Hindlimb muscle (tissue), 1 donor: ENCODE measurements at regions not wholly inside any gene's neighbourhood (a gene's known extent, or its start where the extent isn't known, plus 50 kb on each side); places are given as distances from the start of the nearest gene placed in this dataset.
"Not testable (repeated sequence)": the region's sequence is repeated elsewhere in the genome, so short reads cannot be mapped to it uniquely, and the experiment has no call there.

Experiments used
- DNase-seq: peaks from one replicate; pipeline ENCODE4 v3.0.0-alpha.2; 2013

DNA sequence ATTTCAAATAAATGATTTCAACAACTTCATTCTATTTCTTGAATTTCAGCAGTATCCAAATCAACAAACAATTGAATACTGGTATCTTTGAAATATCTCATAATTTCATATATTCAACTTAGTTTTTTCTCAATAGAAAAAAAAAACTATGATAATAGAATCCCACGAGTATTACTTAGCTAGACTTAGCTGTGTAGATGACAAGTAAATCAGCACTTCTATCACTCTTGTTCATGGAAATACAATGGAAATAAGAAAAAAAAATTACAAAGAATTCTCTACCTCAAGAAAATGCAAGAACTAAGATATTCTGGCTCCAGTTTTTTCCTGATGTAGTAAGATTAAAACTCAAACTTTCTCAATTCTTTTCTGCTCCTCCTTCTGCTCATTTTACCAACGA is 256.2 kb upstream of the KYNU start:
- no peak for DNase-seq

DNA sequence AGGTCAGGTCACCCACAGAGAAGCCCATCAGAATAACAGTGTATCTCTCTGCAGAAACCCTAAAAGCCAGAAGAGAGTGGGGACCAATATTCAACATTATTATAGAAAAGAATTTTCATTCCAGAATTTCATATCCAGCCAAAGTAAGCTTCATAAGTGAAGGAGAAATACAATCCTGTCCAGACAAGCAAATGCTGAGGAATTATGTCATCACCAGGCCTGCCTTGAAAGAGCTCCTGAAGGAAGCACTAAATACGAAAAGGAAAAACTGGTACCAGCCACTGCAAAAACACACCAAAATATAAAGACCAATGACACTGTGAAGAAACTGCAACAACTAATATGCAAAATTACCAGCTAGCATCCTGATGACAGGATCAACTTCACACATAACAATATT is 260.0 kb upstream of the KYNU start:
- DNase-seq, result no peak

DNA sequence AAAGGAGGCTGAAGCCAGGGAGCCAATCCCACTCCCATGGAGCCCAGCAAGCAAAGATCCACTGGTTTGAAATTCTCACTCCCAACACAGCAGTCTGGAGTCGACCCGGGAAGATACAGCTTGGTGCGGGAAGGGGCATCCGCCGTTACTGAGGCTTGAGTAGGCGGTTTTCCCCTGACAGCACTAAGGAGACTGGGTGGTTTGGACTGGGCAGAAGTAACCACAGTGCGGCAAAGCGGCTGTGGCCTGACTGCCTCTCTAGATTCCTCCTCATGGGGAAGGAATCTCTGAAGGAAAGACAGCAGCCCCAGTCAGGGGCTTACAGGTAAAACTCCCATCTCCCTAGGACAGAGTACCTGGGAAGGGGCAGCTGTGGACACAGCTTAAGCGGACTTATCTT is 261.6 kb upstream of the KYNU start:
- DNase-seq, result no peak

DNA sequence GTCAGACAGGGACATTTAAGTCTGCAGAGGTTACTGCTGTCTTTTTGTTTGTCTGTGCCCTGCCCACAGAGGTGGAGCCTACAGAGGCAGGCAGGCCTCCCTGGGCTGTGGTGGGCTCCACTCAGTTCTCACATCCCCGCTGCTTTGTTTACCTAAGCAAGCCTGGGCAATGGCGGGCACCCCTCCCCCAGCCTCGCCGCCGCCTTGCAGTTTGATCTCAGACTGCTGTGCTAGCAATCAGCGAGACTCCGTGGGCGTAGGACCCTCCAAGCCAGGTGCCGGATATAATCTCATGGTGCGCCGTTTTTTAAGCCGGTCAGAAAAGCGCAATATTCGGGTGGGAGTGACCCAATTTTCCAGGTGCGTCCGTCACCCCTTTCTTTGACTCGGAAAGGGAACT is 264.3 kb upstream of the KYNU start:
- DNase-seq, result not testable (repeated sequence)

DNA sequence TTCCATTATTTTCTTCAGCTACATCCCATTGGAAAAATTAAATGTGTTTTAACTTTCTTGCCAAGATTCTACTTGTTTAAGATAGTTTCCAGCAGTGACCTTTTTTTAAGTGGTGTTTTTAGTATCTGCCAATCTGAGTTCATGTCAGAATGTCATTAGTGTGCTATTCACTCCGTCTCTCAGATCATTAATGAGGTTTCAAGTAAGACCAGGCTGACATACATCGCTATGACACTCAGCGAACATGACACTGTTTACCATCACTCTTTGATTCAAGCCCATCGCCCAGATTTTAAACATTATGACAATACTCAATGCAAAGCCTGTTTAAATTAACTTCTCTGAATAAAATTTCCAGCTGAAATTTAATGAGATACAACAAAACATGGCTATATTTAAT is 272.0 kb upstream of the KYNU start:
- no peak for DNase-seq

DNA sequence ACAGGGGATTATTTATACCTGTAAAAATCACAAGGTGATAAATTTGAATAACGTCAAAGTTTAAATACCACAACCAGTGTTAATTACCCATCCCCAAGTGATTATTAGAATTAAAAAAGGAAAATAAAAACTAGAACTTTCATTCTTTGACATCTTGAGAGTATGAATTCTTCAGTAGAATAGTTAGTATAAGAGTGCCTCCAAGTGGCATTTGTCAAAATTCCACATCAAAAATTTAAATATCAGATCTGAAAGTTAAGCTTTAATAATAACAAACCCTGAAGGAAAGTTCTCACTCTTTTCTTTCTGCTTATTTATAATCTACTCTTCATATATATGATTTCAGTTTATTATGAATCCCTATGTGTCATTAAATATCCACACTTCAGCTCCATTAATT is 273.7 kb upstream of the KYNU start:
- DNase-seq, result peak; percentile 3

DNA sequence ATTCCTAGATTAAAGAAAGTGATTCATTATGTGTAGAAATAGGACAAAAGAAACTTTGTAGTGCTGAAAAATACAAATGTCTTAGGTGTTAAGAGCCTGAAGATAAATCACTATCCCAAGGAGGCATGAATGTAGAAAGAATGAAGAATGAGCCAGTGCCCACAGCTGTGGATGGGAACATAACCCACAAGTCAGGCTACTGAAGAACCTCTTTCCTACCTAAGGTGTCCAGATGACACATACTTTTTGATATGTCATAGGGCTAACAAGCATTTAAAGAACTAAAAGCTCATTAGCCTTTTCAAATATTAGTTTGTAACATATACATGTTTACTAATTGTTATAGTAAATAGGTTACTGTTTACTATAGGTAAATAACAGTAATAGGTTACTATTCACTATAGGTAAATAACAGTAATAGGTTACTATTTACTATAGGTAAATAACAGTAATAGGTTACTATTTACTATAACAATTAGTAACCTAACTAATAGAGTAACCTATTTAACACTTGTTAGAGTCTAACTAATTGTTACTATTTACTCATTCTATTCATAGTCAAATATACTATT is 275.0 kb upstream of the KYNU start:
- no peak for DNase-seq

DNA sequence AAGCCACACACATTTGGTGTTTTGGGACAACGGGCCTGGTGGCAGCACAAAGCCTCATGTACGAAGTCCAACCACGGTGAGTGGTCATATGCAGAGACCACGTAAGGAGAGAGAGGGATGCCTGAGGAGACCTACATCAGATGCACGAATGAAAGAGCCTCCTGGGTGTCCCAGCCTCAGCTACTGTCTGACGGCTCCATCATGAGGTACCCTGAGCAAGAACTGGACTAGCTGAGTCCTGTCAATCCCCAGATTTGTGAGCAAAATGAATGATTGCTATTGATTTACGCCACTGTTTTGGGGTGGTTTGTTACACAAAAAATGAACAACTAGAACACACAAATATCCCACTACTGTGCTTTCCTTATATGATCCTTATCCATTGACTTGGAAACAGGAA is 275.7 kb upstream of the KYNU start:
- no peak for DNase-seq

DNA sequence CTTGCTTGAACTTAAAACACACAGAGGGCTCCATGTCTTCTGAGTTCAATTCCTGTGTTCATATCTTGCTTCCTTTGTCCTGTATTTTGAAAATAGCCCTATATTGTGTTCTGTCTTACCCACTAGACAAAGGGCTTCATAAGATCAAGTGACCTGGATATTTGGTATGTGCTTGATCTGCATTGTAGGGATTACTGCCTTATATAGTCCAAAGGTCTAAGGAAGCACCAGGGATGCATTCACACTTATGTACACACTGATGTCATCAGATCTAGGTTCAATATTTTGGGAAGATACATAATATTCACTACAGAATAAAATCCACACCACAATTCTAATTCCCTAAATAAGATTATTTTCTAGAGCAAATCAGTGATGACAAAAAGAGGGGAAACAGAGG is 278.0 kb upstream of the KYNU start:
- no peak for DNase-seq

DNA sequence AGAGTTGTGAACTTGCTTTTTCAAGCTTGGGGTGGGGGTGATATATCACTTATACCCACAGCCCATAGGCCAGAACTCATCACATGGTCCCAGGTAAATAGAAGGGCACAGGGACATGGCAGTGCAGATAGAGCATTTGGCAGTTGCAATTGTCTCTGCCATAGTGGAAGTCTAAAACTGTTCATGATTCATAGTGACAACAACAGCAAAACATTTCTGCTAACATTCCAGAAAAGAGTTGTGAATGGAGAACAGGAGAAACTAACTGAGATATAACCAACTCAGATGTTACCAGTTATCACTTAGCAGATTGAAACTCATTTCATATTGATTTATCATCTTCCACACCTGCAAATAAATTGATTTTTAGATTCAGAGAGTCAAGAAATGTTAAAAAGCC is 278.6 kb upstream of the KYNU start:
- no peak for DNase-seq

DNA sequence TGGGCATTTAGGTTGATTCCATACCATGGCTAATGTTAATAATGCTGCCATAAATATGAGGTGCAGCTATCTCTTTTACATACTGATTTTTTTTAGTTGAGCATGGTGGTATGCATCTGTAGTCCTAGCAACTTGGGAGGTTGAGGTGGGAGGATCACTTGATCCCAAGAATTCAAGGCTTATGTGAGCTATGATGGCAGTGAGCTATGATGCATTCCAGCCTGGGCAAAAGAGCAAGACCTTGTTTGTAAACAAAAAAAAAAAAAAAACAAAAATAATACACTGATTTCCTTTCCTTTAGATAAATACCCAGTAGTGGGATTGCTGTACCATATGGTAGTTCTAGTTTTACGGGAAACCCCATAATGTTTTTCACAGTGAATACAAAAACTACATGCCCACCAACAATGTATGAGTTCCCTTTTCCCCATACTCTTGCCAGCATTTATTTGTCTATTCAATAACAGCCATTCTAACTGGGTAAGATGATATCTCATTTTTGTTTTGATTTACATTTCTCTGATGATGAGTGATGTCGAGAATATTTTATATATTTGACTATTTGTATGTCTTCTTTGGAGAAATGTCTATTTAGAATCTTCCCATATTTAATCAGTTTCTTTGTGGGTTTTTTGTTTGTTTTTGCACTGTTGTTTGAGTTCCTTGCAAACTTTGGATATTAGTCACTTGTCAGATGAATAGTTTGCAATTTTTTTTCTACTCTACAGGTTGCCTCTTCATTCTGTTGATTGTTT is 281.0 kb upstream of the KYNU start:
- no peak for DNase-seq

DNA sequence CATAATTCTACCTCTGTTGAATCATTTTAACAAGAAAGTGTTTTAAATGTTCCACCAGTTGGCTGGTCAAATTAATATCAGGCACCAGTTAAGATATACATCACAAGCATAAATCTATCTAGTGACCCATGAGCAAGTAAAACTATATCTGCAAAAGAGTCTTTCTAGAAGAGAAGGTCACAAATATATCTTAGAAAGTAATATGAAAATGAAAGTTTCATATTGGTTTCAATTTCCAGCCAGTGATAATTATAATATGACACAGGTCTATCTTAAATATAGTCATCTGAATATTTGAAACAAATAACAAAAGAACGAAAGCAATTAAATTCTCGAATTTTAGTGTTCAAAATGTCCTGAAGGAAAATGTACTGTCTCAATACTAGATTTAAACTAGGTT is 282.5 kb upstream of the KYNU start:
- DNase-seq, result no peak

DNA sequence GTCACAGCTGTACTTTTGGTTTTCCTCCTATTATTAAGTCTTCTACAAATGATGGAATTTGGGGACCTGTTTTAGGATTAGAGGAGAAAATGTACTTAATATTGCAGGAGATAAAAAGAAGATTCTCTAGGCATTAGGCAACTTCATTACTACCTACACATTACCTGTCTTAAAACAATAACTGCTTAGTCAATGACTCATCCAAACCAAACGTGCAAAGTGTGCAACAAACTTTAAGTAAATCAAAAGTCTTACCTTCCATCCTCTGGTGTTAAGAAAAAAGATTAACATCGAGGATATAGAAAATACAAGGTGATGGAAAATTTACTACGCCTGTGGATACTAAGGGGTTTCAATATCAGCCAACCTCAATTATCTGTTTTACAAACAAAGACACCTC is 285.3 kb upstream of the KYNU start:
- DNase-seq, result no peak

DNA sequence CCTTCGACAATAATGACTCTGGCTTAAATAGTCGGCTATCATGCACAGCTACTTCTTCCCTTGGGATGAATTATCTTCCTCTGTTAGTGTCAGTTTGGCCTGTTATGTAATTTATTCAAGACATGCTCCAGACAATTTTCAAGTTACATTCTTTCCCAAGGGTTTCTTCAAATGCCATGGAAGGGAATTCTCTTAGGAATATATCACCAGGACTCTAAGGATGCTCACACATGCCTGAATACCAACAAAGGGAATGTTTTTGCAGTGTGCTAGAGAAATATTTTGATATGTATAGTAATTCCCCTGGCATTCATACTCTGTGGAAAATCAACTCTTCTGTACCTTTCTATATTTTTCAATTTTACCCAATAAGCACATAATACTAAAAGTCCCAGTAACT is 286.0 kb upstream of the KYNU start:
- no peak for DNase-seq

DNA sequence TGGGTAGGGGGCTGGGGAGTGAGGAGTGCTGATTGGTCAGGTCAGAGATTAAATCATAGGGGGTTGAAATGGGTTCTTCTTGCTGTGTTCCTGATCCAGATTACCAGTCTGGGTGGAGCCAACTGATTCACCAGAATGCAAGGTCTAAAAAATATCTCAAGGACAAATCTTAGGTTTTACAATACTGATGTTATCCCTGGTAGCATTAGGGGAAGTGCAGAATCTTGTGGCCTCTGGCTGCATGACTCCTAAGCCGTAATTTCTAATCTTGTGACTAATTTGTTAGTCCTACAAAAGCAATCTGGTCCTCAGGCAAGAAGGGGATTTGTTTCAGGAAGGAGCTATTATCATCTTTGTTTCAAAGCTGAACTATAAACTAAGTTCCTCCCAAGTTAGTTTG is 289.2 kb upstream of the KYNU start:
- DNase-seq, result no peak

DNA sequence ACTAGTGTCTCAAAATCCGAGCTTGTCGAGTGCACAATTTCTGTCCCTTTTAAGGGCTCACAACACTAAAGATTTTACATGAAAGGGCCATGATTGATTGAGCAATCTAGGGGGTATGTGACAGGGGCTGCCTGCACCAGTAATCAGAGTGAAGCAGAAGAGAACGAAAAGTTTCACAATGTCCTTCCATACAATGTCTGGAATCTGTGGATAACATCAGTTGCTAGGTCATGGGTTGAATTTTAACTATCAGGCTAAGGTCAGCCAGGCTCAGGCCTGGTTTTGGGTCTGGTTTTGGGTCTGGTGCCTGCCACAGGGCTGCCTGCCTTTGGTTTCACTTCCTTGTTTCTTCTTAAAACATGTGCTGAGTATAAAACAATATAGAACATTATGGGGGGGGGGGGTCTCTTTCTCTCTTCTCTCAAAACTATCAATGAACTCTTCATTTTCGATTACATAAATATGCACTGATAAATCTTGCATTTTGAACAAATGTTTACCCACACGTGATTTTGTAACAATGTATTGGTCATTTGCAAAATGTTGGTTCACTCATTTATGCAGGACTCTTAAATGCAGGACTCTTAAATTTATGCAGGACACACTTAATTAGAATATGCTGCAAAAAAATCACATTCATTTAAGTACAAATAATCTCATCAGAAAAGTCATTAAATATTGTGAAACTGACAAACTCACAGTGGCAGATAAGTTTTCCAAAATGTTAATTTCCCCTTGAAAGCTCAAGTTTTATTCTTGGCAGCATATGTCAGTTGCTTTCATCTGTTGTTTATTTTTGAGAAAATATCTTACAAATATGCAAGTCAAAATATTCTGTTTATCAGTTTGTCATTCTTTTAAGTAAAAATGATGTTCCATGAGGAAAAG is 290.5 kb upstream of the KYNU start:
- DNase-seq, result no peak

DNA sequence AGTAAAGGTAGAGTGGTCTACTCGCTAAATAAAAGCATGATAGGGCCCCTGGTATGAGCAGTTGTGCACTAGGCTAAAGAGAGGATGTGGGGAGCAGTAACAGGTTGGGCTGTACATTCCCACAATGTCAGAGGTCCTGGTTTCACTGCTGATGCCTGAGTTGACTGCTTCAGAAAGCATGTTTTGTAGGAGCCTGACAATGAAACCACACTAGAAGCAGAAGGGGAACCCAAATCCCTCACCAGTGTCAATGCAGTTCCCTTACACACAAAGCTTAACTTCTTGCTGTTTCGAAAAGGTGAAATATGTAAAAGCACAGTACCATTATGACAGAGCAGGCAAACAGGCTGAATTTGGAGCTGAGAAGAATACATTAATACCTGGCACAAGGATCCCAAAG is 291.7 kb upstream of the KYNU start:
- no peak for DNase-seq

DNA sequence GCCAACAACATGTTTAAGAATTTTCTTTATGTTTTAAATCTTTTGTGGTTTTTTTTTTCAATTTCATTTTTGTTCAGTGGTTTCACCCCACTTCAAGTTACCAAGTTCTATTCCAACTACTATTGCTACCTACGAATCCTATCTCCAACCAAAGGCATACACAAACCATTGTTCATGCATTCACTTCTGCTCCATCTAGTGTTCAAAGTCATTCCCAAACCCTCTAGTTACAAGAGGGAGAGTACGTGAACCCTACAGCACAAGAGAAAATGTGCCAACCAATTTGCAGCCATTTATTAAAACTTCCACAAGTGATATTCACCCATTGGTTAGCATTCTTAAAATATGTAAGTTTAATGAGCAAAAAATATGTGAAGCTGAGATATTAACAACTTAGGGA is 295.1 kb upstream of the KYNU start:
- DNase-seq, result no peak

DNA sequence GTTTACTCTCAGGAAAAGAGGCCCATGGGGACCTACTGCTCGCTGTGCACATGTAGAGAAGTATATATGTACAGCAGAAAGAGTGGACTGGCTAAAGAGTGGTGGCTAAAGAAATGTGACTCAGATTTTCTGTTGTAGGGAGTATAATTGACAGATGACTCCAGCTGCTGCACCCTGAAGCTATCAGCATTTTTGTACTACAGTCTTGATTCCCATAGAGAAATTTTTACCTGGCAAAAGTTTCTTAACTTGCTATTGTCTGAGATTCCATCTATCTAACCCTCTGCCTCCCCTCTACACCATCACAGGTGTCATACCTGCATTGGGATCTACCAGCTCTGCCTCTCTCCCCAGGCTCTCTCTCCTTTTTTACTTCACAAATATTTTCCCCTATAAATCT is 296.0 kb upstream of the KYNU start:
- no peak for DNase-seq

DNA sequence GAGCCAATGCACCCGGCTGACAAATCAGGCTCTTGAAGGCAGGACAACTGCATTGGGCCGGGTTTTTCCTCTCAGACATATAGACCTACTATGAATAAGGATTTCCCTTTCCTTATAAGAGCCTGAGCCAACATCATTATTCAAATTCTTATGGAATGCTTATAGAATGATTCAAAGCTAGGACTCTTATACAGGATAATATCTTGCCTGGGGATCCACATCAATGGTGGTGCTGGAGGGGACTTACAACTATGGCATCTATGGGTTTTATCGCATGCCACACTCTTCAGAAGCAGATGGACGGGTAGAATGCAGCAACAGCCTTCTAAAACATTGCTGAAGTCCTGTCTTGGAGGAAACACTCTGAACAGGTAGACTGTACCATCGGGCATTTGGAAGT is 296.8 kb upstream of the KYNU start:
- DNase-seq, result no peak

DNA sequence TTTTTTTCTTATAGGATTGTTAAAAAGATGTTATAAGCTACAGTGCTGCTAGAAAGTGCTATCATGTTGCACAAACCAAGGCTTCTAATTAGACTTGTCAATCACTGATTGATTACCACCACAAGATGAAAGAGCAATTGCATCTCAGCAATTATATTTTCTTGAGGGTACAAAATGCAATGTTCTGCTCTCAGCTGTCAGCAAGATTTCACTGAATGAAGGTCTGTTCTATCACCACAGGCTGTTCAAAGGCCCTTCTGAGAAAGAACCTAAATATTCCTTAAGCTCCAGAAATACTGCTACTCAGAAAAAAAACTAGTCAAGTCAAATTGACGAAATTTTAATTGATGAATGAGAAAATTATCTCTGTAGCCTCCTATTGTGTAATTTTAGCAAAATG is 301.9 kb upstream of the KYNU start:
- DNase-seq, result no peak

DNA sequence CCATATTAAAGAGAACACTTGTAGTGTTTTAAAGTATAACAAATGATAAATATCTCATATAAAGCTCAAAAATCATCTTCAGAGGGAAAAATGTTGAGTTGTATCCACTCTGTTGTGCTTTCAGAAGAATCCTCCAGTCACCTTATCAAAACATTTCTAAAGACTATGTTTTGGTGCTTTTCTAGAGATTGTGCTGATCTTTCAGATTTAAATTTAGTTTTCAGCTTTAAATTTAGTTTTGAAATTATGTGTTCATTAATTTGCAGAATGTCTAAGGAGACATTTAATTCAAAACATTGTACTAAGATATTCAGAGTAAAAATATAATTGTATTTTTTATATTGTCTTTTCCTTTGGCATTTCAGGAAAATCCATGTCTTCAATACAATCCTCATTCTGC is 303.1 kb upstream of the KYNU start:
- no peak for DNase-seq

DNA sequence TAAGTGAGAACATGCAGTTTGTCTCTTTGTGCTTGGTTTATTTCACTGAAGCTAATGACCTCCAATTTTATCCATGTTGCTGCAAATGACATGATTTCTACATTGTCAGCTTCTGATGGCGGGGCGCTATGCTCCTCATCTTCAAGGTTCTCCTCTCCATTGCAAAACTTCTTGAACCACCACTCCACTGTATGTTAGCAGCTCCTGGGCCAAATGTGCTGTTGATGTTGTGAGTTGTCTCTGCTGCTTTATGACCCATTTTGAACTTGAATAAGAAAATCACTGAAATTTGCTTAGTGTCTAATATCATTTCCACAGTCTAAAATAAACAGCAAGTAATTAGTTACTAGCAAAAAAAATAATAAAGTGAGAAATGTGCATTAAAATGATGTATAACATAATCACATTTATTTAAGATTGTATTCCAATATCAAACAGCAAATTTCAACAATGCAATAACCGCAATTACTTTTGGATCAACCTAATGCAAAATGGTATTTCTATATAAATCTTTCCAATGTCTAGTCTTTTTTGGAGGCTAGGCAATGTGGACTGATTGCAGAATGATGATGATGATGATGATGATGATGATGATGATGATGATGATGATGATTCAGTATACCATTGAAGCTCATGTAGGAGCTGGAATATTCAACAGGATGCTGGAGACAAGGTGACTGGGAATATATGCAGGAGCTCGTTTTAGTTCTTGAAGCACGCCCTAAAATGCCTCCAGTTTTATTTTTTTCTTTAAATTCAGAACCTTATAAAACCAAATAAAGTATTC is 304.9 kb upstream of the KYNU start:
- no peak for DNase-seq
